IPS-NIHi11 (cell line): ENCODE measurements at regions not wholly inside any gene's neighbourhood (a gene's known extent, or its start where the extent isn't known, plus 50 kb on each side); places are given as distances from the start of the nearest gene placed in this dataset.
"Not testable (repeated sequence)": the region's sequence is repeated elsewhere in the genome, so short reads cannot be mapped to it uniquely, and the experiment has no call there.

Source experiments
- DNase-seq: peaks from one replicate; pipeline ENCODE4 v3.0.0; 2012; ENCODE audit warnings: mixed read lengths, low spot score

DNA sequence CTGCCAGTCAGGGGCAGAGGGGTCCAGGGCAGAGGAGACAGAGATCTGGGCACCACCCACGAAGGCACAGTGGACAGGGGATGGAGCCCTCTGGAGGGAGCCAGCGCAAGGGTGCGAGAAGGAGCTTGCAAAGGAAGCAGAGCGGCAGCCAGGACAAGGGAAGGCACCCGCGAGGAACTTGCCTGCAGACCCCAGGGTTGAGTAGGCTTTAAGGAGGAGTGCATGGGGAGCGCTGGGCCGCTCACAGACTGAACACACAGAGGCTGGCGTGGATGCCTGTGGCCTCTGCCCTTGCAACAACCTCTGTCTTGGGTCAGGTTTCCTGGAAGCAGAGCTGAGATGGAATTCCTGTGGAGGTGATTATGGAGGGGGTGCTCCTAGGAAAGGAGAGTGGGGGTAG, 374.4 kb downstream of the CNTNAP3B start:
- DNase-seq, result not testable (repeated sequence)

DNA sequence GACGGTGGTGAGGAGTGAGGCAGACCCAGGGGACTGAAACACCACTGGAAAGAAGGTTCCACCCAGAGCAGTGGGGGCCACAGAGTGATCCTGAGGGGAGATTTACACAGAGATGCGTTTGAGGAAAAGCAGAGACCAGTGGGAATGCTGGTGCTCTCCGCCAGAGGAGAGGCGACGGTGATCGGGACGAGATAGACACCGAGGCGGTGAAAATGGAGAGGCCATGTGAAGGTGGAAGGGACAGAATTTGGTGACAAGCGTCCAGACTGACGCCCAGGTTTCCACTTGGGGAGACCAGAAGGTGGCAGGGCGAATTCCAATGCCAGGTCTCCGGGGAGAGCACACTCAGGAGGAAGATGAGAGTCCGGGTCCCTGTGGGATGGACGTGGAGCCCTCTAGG, 374.8 kb downstream of the CNTNAP3B start:
- DNase-seq, result not testable (repeated sequence)

GRCh38 chr9:41741897-41742296, 387.3 kb downstream of the CNTNAP3B start:
- not testable (repeated sequence) for DNase-seq

DNA sequence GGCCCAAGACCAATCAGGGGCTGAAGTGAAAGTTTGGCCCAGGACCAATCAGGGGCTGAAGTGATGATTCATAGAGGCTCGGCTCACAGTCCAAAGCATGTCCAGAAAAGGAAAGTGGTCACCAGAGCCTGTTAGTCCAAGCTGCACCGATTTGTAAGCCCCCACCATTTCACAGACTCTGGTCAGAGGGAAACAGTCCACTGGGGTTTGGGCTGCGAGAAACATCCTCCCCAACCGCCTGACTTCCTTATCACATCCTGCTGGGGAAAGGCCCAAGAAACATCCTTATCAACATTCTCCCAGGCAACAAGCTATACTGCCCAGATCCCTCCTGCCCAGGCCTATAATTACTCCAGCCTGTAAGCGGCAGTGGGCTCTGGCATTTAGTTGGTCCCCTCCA, 388.1 kb downstream of the CNTNAP3B start:
- DNase-seq, result not testable (repeated sequence)

GRCh38 chr9:41738681-41739080, 390.5 kb downstream of the CNTNAP3B start:
- DNase-seq, result not testable (repeated sequence)

DNA sequence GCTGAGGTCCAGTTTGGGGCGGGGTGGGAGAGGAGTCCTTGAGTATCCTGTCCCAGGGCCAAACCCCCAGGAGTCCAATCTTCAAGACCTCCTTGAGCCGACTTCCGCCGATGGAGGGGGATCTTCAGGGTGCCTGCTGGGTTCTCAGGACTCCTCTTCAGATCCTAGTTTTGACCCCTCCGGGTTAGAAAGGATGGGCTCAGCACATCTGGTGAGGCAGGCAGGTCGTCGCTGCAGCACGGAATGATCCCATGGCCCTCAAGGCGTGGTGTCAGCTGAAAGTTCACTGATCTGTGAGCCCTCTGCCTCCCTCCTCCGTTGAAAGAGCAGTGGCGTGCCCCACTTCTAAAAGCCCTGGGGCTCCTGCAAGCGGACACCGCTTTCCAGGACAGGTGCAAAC, 430.0 kb downstream of the CNTNAP3B start:
- DNase-seq, result not testable (repeated sequence)

GRCh38 chr9:41697080-41697479, 432.1 kb downstream of the CNTNAP3B start:
- not testable (repeated sequence) for DNase-seq

- not testable (repeated sequence) for DNase-seq
Measured at GRCh38 chr9:41679312-41679711, 449.9 kb downstream of the CNTNAP3B start.

GRCh38 chr9:41663497-41664036, 465.7 kb downstream of the CNTNAP3B start:
- peak; percentile 34 for DNase-seq

DNA sequence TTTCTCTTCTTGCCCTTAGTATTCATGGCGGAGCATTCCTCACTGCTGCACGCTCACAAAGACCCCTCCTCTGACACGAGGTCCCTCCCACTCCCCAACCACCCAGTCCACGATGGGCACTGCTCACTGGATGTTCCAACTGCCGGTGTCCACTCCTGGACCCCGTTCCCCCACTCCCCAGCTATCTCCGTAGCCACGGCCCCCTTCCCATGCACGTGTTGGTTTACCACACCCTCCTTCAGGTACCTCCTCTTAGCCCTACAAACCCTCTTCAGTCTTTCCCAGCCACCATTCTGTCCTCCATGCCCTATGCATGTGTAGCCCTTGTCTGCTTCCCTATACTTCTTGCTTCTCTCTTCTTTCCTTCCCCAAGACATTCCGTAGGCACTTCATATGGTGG, 469.6 kb upstream of the ZNG1F start:
- DNase-seq, result not testable (repeated sequence)

GRCh38 chr9:41658116-41658515, 469.0 kb upstream of the ZNG1F start:
- DNase-seq, result not testable (repeated sequence)

DNA sequence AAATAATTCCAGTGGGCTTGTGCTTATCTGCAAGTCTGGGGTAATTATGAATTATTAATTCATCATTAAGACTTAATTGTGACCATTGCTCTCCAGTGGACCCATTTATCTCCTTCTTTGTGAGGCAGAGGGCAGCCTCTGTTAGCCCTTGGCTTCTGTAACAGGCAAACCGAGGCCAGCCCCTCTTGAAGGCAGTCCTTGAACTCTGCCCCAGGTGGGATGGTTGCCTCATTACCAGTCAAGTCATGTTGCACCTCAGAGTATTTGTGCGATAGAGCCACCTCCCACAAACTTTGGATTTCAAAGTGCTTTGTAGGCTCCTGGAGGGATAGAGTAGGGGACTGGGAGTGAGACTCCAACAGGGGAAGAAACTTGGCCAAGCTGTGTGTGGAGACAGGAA, 468.0 kb upstream of the ZNG1F start:
- not testable (repeated sequence) for DNase-seq

DNA sequence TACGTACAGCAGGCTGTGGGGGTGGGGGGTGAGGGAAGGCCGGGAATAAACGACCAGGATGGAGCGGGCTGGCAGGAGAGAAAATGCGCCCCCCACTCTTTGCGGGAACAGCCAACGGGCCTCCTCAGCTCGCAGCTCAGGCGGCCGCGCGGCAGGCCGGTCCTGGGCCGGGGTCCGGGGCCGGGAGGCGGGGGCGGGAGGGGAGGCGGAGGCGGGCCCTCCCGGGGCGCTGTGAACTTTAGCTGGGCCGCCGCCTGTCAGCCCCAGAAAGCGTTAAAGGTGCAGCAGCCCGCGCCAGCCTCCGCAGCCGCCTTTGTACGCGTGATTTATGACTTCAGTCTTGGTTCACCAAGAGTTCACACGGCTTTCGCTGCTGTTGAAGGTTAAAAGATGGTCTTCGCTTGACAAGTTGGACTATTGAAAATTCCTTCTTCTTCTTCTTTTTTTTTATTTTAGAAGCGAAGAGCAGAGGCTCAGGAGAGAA, 466.0 kb upstream of the ZNG1F start:
- DNase-seq, result peak; percentile 7

GRCh38 chr9:41654349-41654748, 465.2 kb upstream of the ZNG1F start:
- DNase-seq, result not testable (repeated sequence)

- DNase-seq, result not testable (repeated sequence)
Measured at GRCh38 chr9:41653560-41654340, 464.6 kb upstream of the ZNG1F start.

GRCh38 chr9:41652800-41653199, 463.7 kb upstream of the ZNG1F start:
- DNase-seq, result not testable (repeated sequence)

GRCh38 chr9:41652100-41652713, 463.1 kb upstream of the ZNG1F start:
- not testable (repeated sequence) for DNase-seq

DNA sequence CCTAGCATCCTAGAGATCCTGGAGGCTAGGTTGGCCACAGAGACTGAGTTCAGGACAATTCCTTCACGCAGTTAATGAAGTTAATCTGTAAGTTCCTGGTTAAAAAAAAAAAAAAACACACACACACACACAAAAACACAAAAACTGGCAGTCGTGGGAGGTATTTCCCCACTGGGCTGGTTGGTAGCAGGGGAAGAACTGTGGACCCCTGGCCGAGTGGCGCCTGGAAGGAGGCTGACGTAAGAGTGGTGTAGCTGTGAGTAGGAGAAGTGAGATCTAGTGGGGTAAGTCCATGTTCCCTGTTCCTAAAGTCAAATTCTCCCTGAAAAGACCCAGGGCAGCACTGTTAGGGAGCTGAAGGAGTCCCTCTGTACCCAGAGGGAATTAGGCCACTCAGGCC, 461.0 kb upstream of the ZNG1F start:
- DNase-seq, result not testable (repeated sequence)

DNA sequence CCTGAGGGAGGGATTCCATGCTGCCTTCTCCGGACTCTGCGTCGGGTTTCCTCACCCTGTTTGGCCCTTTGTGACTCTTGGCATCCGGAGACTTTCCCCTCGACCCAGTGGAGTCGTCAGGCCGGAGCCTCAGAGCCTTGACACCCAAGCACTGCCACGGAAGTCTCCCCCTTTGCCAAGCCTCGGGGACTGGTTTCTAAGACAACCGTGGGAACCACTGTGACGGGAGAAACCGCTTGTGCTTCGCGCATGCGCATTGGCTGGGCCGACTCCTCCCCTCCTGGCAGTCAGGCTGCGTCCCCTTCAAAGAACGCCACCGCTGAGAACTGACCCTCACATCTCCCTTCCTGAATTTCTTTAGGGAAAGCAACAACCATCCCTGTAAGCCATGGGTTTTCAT, 459.4 kb upstream of the ZNG1F start:
- not testable (repeated sequence) for DNase-seq

DNA sequence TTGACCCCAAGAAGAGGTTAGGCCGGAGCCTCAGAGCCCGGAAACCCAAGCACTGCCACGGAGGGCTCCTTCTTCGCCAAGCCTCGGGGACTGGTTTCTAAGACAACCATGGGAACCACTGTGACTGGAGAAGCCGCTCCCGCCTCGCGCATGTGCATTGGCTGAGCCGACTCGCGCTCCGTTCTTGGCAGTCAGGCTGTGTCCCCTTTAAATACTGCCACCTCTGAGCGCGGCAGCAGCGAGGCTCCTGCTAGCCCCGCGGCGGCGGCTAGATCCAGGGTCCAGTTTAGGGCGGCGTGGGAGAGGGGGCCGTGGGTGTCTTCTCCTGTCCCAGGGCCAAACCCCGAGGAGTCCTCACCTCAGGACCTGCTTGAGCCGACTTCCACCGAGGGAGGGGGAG, 457.1 kb upstream of the ZNG1F start:
- DNase-seq, result not testable (repeated sequence)

DNA sequence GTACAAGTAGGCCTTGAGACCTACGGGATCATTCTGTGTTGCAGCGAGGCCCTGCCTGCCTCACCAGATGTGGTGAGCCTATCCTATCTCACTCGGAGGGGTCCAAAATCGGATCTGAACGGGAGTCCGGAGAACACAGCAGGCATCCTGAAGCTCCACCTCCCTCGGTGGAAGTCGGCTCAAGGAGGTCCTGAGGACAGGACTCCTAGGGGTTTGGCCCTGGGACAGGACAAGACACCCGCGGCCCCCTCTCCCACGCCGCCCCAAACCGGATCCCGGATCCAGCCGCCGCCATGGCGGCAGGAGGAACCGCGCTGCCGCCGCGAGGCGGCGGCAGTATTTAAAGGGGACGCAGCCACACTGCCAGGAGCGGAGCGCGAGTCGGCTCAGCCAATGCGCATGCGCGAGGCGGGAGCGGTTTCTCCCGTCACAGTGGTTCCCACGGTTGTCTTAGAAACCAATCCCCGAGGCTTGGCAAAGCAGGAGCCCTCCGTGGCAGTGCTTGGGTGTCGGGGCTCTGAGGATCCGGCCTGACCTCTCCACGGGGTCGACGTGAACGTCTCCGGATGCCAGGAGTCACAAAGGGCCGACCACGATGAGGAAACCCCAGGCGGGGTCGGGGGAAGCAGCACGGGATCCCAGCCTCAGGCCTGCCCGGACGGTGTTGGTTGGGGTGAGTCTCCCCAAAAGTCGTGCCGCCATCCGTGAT, 454.6 kb upstream of the ZNG1F start:
- DNase-seq, result peak; percentile 44

DNA sequence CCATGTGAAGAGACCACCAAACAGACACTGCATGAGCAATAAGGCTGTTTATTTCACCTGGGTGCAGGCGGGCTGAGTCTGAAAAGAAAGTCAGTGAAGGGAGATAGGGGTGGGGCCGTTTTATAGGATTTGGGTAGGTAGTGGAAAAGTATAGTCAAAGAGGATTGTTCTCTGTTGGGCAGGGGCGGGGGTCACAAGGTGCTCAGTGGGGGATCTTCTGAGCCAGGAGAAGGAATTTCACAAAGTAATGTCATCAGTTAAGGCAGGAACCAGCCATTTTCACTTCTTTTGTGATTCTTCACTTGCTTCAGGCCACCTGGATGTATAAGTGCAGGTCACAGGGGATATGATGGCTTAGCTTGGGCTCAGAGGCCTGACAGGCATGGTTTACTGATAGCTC, 444.6 kb upstream of the ZNG1F start:
- DNase-seq, result not testable (repeated sequence)
